GM21360 (cell line): ENCODE measurements at regions not wholly inside any gene's neighbourhood (a gene's known extent, or its start where the extent isn't known, plus 50 kb on each side); places are given as distances from the start of the nearest gene placed in this dataset.
"Not testable (repeated sequence)": the region's sequence is repeated elsewhere in the genome, so short reads cannot be mapped to it uniquely, and the experiment has no call there.

ENCODE experiments used
- ATAC-seq: cut with Tn5 transposase; IDR thresholded peaks from one replicate; pipeline ENCODE4 v1.9.1; 2021; ENCODE audit warnings: mild to moderate bottlenecking, moderate library complexity; ENCODE audit not compliant: unreplicated experiment

- no peak for ATAC-seq
These were observed 128.6 kb downstream of the RGPD3 start for GRCh38 chr2:106339609-106340008.

- ATAC-seq = no peak
These were observed 129.1 kb downstream of the RGPD3 start for GRCh38 chr2:106339132-106339531.

GRCh38 chr2:106338043-106338442 lies 130.2 kb downstream of the RGPD3 start:
- no peak for ATAC-seq

GRCh38 chr2:106336737-106337136 lies 131.5 kb downstream of the RGPD3 start:
- no peak for ATAC-seq

- no peak for ATAC-seq
These were observed 132.1 kb downstream of the RGPD3 start for GRCh38 chr2:106336108-106336507.

- no peak for ATAC-seq
These were observed 133.4 kb downstream of the RGPD3 start for GRCh38 chr2:106334802-106335201.

- ATAC-seq = not testable (repeated sequence)
These were observed 134.8 kb downstream of the RGPD3 start for GRCh38 chr2:106333253-106333873.

- no peak for ATAC-seq
These were observed 136.2 kb downstream of the RGPD3 start for GRCh38 chr2:106332054-106332453.

- not testable (repeated sequence) for ATAC-seq
These were observed 136.5 kb upstream of the UXS1 start for GRCh38 chr2:106330384-106331261.

- no peak for ATAC-seq
These were observed 129.4 kb upstream of the UXS1 start for GRCh38 chr2:106323337-106324013.

- no peak for ATAC-seq
These were observed 128.2 kb upstream of the UXS1 start for GRCh38 chr2:106322281-106322680.

GRCh38 chr2:106320439-106320838 lies 126.3 kb upstream of the UXS1 start:
- ATAC-seq = not testable (repeated sequence)

GRCh38 chr2:106316915-106317314 lies 122.8 kb upstream of the UXS1 start:
- ATAC-seq = no peak

- ATAC-seq = no peak
These were observed 120.3 kb upstream of the UXS1 start for GRCh38 chr2:106314444-106314843.

GRCh38 chr2:106311041-106311370 lies 116.9 kb upstream of the UXS1 start:
- no peak for ATAC-seq

GRCh38 chr2:106307860-106308259 lies 113.8 kb upstream of the UXS1 start:
- ATAC-seq = no peak

GRCh38 chr2:106306387-106306786 lies 112.3 kb upstream of the UXS1 start:
- ATAC-seq = no peak

- ATAC-seq = no peak
These were observed 110.6 kb upstream of the UXS1 start for GRCh38 chr2:106304612-106305184.

GRCh38 chr2:106299696-106300095 lies 105.6 kb upstream of the UXS1 start:
- ATAC-seq = no peak

- no peak for ATAC-seq
These were observed 102.2 kb upstream of the UXS1 start for GRCh38 chr2:106296182-106296815.

- no peak for ATAC-seq
These were observed 100.1 kb upstream of the UXS1 start for GRCh38 chr2:106294182-106294581.
